T-helper 22 cell (primary cell): ENCODE measurements at regions not wholly inside any gene's neighbourhood (a gene's known extent, or its start where the extent isn't known, plus 50 kb on each side); places are given as distances from the start of the nearest gene placed in this dataset.

Experiments used
- DNase-seq: peaks from one replicate; pipeline ENCODE4 v3.0.0-alpha.2; 2020; ENCODE audit warnings: low read depth

GRCh38 chr22:48263791-48264351, 1501.4 kb downstream of the TBC1D22A start:
- no peak for DNase-seq

DNA sequence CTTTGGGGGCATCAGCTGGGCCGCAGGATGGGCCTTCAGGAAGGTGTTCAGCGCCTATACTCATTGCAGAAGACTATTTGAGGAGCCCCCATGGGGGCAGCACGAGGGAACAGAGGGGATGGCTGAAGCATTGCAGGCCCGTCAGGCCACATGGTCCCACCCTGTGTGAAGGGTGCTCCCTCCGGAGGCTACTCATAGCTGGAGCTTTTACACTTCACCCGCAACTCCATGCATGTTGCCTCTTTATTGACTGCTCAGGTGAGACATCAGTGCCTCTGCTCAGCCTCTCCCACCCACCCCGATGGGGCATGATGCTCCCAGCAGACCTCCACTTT, 1500.9 kb downstream of the TBC1D22A start:
- no peak for DNase-seq

DNA sequence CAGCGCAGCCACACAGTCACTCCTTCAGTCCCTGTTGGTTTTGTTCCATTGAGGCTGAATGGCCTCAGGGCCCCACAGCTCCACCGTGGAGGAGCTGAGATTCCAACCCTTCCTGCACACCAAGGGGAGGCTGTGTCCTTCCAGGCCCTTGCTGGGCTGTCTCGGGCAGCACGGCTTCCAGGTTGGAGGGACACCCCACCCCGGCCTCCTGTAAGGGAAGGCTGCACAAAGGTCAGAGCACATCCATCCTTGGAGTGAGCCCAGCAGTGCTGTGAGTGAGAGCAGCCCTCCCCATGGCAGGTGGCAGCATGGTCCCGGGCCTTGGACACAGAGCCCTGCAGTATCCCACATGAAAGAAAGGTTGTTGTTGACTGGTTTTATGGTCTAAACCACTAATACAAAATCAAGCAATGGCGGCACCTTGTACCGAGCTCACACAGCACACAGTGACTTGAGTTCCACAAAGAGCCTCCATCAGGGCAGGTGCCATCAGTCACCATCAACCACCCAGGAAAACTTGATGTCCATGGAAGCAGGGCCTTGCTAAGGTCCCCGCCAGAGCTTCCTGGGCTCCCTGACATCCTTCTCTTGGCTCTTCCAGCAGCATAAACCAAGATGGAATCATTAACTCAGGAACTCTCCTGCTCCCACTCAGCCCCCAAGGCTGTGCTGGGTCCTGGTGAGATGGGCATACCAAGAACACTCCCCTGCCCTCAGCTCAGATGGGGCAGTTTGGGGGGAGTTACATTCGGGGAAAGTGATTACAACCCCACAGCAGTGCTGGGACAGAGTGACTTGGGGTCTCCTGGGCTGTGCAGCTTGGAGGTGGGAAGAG, 1500.4 kb downstream of the TBC1D22A start:
- no peak for DNase-seq

DNA sequence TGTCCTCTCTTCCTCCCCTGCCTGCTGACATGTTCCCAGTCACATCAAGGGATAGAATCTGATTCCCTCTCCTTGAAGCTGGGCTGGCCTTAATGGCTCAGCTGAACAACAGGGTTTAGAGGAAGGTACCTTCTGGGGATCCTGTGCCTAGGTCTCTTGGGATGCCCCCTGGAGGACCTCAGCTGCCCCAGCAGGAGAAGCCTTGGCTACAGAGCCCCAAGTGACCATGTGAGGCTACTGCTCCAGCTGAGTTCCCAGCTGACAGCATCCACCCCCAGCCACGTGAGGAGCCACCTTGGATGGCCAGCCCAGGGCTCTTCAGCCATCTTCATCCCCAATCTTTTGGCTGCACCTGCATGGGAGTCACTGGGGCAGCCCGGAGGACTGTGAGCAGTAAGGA, 1499.3 kb downstream of the TBC1D22A start:
- no peak for DNase-seq

DNA sequence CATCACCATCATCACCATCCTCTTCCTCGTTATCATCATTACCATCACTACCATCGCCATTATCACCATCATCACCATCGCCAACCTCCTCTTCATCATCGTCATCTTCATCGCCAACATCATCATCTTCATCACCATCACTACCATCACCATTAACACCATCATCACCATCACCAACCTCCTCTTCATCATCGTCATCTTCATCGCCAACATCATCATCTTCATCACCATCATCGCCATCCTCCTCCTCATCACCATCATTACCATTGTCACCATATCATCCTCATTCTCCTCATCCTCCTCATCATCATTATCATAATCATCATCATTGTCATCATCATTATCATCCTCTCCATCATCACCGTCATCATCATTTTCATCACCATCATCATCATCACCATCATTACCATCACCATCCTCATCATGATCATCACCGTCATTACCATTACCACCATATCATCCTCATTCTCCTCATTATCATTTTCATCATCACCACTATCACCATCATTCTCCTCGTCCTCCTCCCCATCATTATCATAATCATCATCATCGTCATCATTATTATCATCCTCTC, 1498.7 kb downstream of the TBC1D22A start:
- DNase-seq, result no peak

GRCh38 chr22:48259991-48260670, 1497.7 kb downstream of the TBC1D22A start:
- DNase-seq, result no peak

DNA sequence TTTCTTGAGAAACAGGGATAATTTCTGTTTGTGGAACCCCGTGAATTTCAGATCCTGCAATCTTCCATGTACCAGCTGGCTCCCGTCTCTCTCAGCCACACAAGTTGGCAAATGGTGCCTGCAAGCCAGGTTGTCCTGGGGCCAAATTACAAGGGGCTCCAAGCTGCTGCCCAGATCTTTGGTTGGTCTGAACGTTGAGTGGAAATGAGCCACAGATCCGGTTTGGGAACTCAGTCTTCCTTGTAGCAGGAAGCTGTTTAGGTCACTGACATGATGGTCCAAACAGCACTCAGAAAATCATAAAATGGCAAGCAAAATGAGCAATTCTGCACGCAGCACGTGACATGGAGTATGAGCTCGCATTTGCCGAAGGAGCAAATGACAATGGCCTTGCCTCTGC, 1496.4 kb downstream of the TBC1D22A start:
- no peak for DNase-seq

- no peak for DNase-seq
Measured at GRCh38 chr22:48258064-48258701, 1495.7 kb downstream of the TBC1D22A start.

DNA sequence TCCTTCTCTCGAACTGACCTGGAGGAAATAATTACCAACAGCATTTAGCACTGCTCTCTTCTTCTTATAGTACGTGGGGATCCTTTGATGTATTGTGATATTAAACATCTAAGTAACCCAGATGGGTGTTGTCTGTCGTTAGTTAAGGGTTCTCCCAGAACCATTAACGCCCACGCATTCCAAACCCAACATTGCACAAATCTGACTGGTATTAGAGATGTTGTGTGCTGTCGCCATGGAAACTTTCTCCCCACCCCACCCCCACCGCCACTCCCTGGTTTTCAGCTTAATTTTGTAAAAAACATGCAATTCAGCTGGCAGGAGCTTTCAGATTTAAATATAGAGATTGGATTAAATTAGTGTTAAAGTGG, 1495.2 kb downstream of the TBC1D22A start:
- DNase-seq, result no peak

- DNase-seq, result no peak
Measured at GRCh38 chr22:48256776-48257684, 1494.6 kb downstream of the TBC1D22A start.

GRCh38 chr22:48256041-48256739, 1493.7 kb downstream of the TBC1D22A start:
- DNase-seq, result no peak

DNA sequence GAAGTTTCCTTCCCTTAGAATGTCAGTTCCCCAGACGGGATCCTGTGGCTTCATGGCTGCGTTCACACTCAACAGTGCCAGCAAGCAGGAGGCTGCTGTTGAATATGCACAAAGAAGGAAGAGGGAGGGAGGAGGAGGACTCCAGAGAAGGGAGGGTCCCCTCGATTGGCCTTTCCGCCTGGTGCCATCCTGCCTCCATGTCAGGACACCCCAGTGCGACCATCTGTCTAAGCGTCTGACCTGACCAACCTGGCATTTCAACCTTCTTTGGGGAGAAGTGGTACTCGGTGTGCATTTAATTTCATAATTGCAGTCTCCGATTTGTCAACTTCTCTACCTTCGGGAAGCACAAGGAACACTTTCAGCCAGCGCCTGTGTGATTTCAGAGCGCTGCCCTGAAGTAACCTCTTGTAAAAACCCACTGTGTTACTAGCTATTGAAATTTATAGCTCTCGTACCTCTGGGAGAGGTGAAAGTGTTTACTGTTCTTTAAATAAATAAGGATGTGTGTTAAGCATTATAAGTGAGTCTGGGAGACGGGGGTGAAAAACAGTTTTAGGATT, 1491.9 kb downstream of the TBC1D22A start:
- DNase-seq, result no peak

- DNase-seq, result no peak
Measured at GRCh38 chr22:48253573-48253972, 1491.1 kb downstream of the TBC1D22A start.

- no peak for DNase-seq
Measured at GRCh38 chr22:48253136-48253535, 1490.7 kb downstream of the TBC1D22A start.

GRCh38 chr22:48251629-48252028, 1489.2 kb downstream of the TBC1D22A start:
- DNase-seq, result no peak

DNA sequence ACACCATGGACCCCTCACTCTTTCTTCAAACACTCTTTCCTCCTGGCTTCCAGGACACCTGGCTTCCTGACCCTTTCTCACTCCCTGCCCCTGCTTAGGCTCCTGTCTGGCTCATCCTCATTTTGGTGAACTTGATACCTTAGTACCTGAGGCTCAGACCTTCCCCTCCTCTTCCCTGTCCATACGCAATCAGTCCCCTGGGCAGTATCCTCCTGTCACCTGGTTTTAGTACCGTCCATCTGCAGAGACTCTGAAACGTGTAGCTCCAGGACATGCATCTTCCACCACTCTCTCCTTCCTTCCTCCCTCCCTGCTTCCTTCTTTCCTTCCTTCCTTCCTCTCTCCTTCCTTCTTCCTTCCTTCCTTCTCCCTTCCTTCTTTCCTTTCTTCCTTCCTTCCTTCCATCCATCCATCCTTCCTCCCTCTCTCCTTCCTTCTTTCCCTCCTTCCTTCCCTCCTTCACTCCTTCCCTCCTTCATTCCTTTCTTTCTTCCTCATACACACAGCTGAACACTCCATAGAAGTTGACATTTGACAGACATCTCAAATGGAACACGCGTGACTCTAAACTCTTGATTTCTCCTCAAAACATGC, 1488.6 kb downstream of the TBC1D22A start:
- DNase-seq, result no peak

- no peak for DNase-seq
Measured at GRCh38 chr22:48250286-48250895, 1487.9 kb downstream of the TBC1D22A start.

- DNase-seq, result no peak
Measured at GRCh38 chr22:48249713-48250268, 1487.3 kb downstream of the TBC1D22A start.

DNA sequence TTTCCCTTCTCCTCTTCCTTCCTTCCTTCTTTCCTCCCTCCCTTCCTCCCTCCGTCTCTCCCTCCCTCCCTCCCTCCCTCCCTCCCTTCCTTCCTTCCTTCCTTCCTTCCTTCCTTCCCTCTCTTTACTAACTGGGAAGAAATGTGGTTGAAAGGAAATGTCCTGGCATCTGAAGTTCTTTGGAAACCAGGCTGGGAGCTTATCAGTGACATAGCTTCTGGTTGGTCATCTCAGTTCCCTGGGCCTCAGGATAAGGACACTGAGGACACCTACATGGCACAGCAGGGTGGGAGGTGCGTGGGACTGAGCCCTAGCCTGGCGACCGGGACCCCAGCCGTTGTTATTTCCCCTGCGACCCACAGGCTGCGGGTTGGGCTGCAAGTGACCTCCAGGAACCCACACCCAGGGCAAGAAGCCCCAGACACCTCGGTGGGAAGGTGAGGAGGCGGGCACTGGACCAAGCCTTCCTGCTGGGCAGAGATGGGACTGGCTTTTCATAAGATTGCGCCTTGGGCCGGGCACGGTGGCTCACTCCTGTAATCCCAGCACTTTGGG, 1486.5 kb downstream of the TBC1D22A start:
- no peak for DNase-seq
